ENCODE measurements at regions not wholly inside any gene's neighbourhood (a gene's known extent, or its start where the extent isn't known, plus 50 kb on each side); places are given as distances from the start of the nearest gene placed in this dataset.

DNA sequence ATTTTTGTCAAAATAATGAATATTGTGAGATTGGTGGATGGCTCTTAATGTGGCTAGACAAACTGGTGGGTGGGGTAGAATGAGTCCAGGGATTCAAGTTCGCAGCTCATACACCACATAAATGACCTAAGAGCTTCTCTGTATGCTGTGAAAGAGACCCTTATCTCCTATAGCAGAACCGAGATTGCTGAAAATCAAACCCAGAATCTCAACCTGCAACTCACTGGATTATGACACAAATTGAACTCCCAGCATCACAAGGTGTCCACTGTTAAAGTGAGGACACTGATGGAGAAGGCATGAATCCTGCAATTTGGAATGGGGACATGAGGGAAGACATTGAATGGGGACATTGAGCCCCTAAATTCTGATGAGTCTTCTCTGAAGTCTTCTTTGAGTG lies 51.3 kb upstream of the CNKSR3 start:
- TF ChIP-seq CTCF (IDR thresholded peaks at IDR 0.05; ENCODE audit: low read length, missing control alignments) = no peak
- no peak for DNase-seq (ENCODE audit: low read depth)
- H3K4me3 ChIP-seq (replicated peaks; ENCODE audit: low read depth, low read length) = no peak overlapping the region

DNA sequence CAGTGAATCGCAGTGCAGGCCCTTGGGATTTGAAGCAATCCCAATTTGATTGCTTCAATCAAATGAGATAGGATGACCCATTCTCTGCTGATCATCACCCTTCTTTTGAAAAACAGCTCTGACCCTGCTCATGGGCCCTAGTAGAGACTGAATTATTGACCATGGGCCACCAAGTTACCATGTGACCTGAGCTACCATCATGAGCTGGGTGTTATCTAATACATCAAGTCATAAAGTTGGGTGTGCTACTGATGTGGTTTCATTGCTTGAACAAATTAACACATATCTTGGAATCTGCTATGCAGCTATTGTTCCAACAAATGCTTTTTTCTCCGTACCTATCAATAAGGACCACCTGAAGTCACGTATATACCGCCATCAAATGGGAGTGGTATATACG lies 54.8 kb upstream of the CNKSR3 start:
- no peak overlapping the region for H3K4me3 ChIP-seq (replicated peaks; ENCODE audit: low read depth, low read length)
- no peak for TF ChIP-seq CTCF (IDR thresholded peaks at IDR 0.05; ENCODE audit: low read length, missing control alignments)
- DNase-seq (ENCODE audit: low read depth) = no peak

- no peak for DNase-seq (ENCODE audit: low read depth)
- H3K4me3 ChIP-seq (replicated peaks; ENCODE audit: low read depth, low read length) = no peak overlapping the region
- TF ChIP-seq CTCF (IDR thresholded peaks at IDR 0.05; ENCODE audit: low read length, missing control alignments) = no peak
Measured at GRCh38 chr6:154566866-154567265, 56.4 kb upstream of the CNKSR3 start.

GRCh38 chr6:154567695-154568220 lies 57.3 kb upstream of the CNKSR3 start:
- no peak overlapping the region for H3K4me3 ChIP-seq (replicated peaks; ENCODE audit: low read depth, low read length)
- DNase-seq (ENCODE audit: low read depth) = no peak
- TF ChIP-seq CTCF (IDR thresholded peaks at IDR 0.05; ENCODE audit: low read length, missing control alignments) = no peak

DNA sequence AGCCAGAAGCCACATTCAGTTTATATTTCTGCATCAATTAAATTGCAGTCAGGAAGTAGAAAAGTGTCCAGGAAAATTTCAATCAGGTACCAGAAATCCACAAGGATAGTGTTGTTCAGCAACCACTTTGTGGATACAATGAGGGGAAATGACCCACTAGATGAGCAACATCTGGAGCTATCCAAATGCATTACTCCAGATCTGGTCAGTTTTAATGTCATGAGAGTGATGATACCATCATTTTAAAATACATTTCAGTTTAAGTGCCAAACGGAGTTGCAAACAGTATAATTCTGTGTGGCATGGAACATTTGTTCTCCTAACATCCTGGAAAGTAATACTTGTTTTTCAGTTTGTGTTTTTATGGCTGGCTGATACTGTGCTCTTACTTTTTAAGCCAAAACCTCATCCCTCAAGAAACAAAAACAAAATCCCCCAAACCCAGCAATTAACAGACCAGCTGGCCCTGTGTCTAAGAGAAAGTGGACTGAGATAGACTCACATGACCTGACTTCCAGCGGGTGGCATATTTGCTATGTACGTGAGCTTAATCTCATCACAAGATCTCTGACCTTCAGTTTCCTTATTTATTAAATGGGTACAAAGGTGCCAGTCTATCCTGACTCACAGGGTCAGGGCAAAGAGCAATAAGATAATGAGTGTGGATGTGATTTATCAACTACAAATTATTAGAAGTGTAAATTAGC lies 58.8 kb upstream of the CNKSR3 start:
- peak; percentile 34 for DNase-seq (ENCODE audit: low read depth)
- TF ChIP-seq CTCF (IDR thresholded peaks at IDR 0.05; ENCODE audit: low read length, missing control alignments) = no peak
- H3K4me3 ChIP-seq (replicated peaks; ENCODE audit: low read depth, low read length) = no peak overlapping the region

GRCh38 chr6:154570505-154570904 lies 60.0 kb upstream of the CNKSR3 start:
- DNase-seq (ENCODE audit: low read depth) = no peak
- no peak for TF ChIP-seq CTCF (IDR thresholded peaks at IDR 0.05; ENCODE audit: low read length, missing control alignments)

GRCh38 chr6:154572556-154572955 lies 62.1 kb upstream of the CNKSR3 start:
- TF ChIP-seq CTCF (IDR thresholded peaks at IDR 0.05; ENCODE audit: low read length, missing control alignments) = no peak
- H3K4me3 ChIP-seq (replicated peaks; ENCODE audit: low read depth, low read length) = no peak overlapping the region
- peak; percentile 6 for DNase-seq (ENCODE audit: low read depth)

More at GRCh38 chr6:154570505-154570904, 60.0 kb upstream of the CNKSR3 start:
- no peak overlapping the region for H3K4me3 ChIP-seq (replicated peaks; ENCODE audit: low read depth, low read length)
